PC-3 (cell line): ENCODE measurements at regions not wholly inside any gene's neighbourhood (a gene's known extent, or its start where the extent isn't known, plus 50 kb on each side); places are given as distances from the start of the nearest gene placed in this dataset.
"Not testable (repeated sequence)": the region's sequence is repeated elsewhere in the genome, so short reads cannot be mapped to it uniquely, and the experiment has no call there.

Experiments
- ATAC-seq: fragments of 200-7000 bp; cut with Tn5 transposase; 2 replicates; pipeline ENCODE4 v1.9.1; 2020; ENCODE audit warnings: mild to moderate bottlenecking, moderate library complexity
- BruUV-seq: library from RNA; stranded (reverse); fragments of 400-500 nt; replicated peaks from 2 replicates; lab custom pipeline; 2021; lab: Mats Ljungman, UMichigan
- CTCF ChIA-PET: fragments of 300-600 bp; sonication (Branson Sonifier 250); formaldehyde crosslinking; loops from one replicate; lab custom pipeline; 2022; ENCODE audit warnings: antibody characterized with exemption; lab: Charles Lee
- POLR2A ChIA-PET: fragments of 300-600 bp; sonication (Branson Sonifier 250); formaldehyde crosslinking; loops from one replicate; lab custom pipeline; 2022; ENCODE audit warnings: antibody characterized with exemption; ENCODE audit not compliant: unreplicated experiment; lab: Charles Lee
- DNase-seq: peaks from one replicate; pipeline ENCODE4 v3.0.0-alpha.2; 2015
- H2AFZ ChIP-seq: fragments of 300-600 bp; sonication (generic); 2 replicates; pipeline ENCODE4 v1.6.0; 2016; ENCODE audit warnings: antibody characterized with exemption, low read length
- H3F3A ChIP-seq: fragments of 300-600 bp; sonication (generic); one replicate; pipeline ENCODE4 v1.6.0; 2017; ENCODE audit warnings: antibody characterized with exemption, low read length, control low read depth, mild to moderate bottlenecking; ENCODE audit not compliant: unreplicated experiment
- H3K27ac ChIP-seq: fragments of 300-600 bp; sonication (generic); 2 replicates; pipeline ENCODE4 v1.5.1; 2016; ENCODE audit warnings: mild to moderate bottlenecking, low read length
- H3K27me3 ChIP-seq: fragments of 300-600 bp; sonication (generic); 2 replicates; pipeline ENCODE4 v1.6.1; 2016; ENCODE audit warnings: low read length, mixed read lengths
- H3K36me3 ChIP-seq: fragments of 300-600 bp; sonication (generic); 2 replicates; pipeline ENCODE4 v1.6.1; 2016; ENCODE audit warnings: low read depth, mixed run types, low read length, mixed read lengths
- H3K4me1 ChIP-seq: fragments of 300-600 bp; sonication (generic); 2 replicates; pipeline ENCODE4 v1.5.1; 2016; ENCODE audit warnings: low read length; ENCODE audit not compliant: insufficient read depth
- H3K4me2 ChIP-seq: fragments of 300-600 bp; sonication (generic); 2 replicates; pipeline ENCODE4 v1.6.0; 2016; ENCODE audit warnings: low read length
- H3K4me3 ChIP-seq: fragments of 300-600 bp; sonication (generic); 2 replicates; pipeline ENCODE4 v1.5.1; 2016; ENCODE audit warnings: mild to moderate bottlenecking, low read length, mixed read lengths
- H3K79me2 ChIP-seq: fragments of 300-600 bp; sonication (generic); 2 replicates; pipeline ENCODE4 v1.6.1; 2017; ENCODE audit warnings: low read length, mixed read lengths
- H3K9ac ChIP-seq: fragments of 300-600 bp; sonication (generic); 2 replicates; pipeline ENCODE4 v1.6.0; 2016; ENCODE audit warnings: mild to moderate bottlenecking, low read length
- H3K9me2 ChIP-seq: fragments of 300-600 bp; sonication (generic); replicated peaks from 2 replicates; pipeline ENCODE4 v1.6.1; 2016; ENCODE audit warnings: mixed run types, low read length, mixed read lengths
- H3K9me3 ChIP-seq: fragments of 300-600 bp; sonication (generic); 2 replicates; pipeline ENCODE4 v1.6.1; 2016; ENCODE audit warnings: low read length, mixed read lengths
- H4K20me1 ChIP-seq: fragments of 300-600 bp; sonication (generic); 2 replicates; pipeline ENCODE4 v1.6.1; 2016; ENCODE audit warnings: low read length, mixed read lengths
- EZH2 ChIP-seq: fragments of 300-600 bp; sonication (generic); IDR thresholded peaks from one replicate; pipeline ENCODE4 v1.6.1; 2017; ENCODE audit warnings: antibody characterized with exemption, mild to moderate bottlenecking, low read length; ENCODE audit not compliant: unreplicated experiment
- EZH2phosphoT487 ChIP-seq: fragments of 300-600 bp; sonication (generic); IDR thresholded peaks from 2 replicates; pipeline ENCODE4 v1.6.1; 2018; ENCODE audit warnings: mild to moderate bottlenecking, antibody characterized with exemption, low read length, borderline replicate concordance
- intact Hi-C: fragments of 100-400 bp; cut with micrococcal nuclease; formaldehyde crosslinking; loops from 2 replicates; pipeline ENCODE4 v1.9.0; 2023
- TF ChIP-seq, protein P1 (sequence below): fragments of 300-600 bp; sonication (generic); conservative IDR thresholded peaks from 2 replicates; pipeline ENCODE4 v1.5.1; 2017; ENCODE audit warnings: antibody characterized with exemption, low read depth, mild to moderate bottlenecking, low read length

DNA sequence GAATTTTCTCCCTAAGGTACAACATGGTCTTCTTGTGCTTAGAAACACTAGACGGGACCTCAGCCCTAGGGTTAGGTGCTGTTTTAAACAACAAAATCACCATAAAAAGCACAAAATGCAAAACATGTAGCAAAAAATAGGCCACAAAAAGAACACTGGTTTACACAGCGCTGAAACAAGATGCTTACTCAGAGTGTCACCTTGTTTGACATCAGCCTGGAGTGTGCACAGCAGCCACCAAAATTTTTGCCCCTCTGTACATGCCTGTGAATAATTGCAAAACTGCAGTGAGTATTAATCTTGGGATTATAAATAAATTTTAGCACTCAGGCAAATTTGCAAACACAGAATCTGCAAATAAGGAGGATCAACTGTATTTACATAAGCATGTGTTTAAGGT lies 110.1 kb downstream of the PLG start:
- no TSS peak for BruUV-seq
- POLR2A ChIA-PET: no interaction called here
- ATAC-seq: no peak

DNA sequence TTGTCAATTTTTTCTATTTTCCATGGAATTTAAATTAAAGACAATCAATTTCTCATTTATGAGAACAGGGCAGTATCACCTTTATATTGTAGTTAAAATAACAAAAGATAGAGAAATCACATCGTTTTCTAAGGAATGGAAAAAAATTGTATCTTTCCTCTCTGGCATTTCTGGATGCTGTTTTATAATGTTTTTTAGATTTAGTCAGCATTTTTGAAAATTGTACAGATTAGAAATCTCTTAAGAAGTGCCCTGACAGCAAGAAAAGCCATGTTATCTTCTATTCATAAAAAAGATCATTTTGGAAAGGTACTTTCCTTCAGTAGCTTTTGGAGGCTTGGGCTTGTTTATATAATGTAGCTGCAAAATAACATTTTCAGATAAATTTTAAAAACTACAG lies 116.9 kb downstream of the PLG start:
- Histone ChIP-seq H3K4me2 (no peak overlapping the region), H3K4me3 (no peak overlapping the region), H3F3A (no peaks in the 10 kb centered on the region), H4K20me1 (no peaks in the 10 kb centered on the region), H3K27ac (no peak overlapping the region), H3K27me3 (no peaks in the 10 kb centered on the region), H2AFZ (no peak overlapping the region), H3K79me2 (no peaks in the 10 kb centered on the region), H3K9me3 (no peaks in the 10 kb centered on the region), H3K4me1 (no peaks in the 10 kb centered on the region), H3K36me3 (no peaks in the 10 kb centered on the region), H3K9me2 (no peaks in the 10 kb centered on the region), H3K9ac (no peak overlapping the region)
- ATAC-seq (no peak), DNase-seq (no peak)
- ChIA-PET CTCF (no interaction called here), POLR2A (no interaction called here)
- intact Hi-C loops: no loop called here
- no TSS peak for BruUV-seq
- TF ChIP-seq EZH2phosphoT487: no peak
- no peak for TF ChIP-seq EZH2
- TF ChIP-seq, protein P1, sequence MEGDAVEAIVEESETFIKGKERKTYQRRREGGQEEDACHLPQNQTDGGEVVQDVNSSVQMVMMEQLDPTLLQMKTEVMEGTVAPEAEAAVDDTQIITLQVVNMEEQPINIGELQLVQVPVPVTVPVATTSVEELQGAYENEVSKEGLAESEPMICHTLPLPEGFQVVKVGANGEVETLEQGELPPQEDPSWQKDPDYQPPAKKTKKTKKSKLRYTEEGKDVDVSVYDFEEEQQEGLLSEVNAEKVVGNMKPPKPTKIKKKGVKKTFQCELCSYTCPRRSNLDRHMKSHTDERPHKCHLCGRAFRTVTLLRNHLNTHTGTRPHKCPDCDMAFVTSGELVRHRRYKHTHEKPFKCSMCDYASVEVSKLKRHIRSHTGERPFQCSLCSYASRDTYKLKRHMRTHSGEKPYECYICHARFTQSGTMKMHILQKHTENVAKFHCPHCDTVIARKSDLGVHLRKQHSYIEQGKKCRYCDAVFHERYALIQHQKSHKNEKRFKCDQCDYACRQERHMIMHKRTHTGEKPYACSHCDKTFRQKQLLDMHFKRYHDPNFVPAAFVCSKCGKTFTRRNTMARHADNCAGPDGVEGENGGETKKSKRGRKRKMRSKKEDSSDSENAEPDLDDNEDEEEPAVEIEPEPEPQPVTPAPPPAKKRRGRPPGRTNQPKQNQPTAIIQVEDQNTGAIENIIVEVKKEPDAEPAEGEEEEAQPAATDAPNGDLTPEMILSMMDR: no peak

More for the DNA sequence above, 110.1 kb downstream of the PLG start:
- Histone ChIP-seq H3K79me2 (no peaks in the 10 kb centered on the region), H3K27me3 (no peaks in the 10 kb centered on the region), H3K4me1 (peaks cover 51% of the 10 kb centered on the region), H4K20me1 (no peaks in the 10 kb centered on the region), H3K4me2 (no peak overlapping the region), H3F3A (peaks cover 8% of the 10 kb centered on the region), H3K4me3 (no peak overlapping the region), H3K9me3 (no peaks in the 10 kb centered on the region), H3K9me2 (no peaks in the 10 kb centered on the region), H3K9ac (peak overlapping the region; percentile 90; the same call in 1 of the 2 replicates), H2AFZ (no peak overlapping the region), H3K36me3 (no peaks in the 10 kb centered on the region), H3K27ac (peak overlapping the region; percentile 99)
- intact Hi-C loops: loop anchor here (5.0 kb wide), 3 partner anchors 60 to 180 kb away; partner anchors contain the start of gene MAP3K4
- CTCF ChIA-PET: no interaction called here
- no peak for TF ChIP-seq EZH2
- no peak for TF ChIP-seq EZH2phosphoT487
- DNase-seq: no peak

DNA sequence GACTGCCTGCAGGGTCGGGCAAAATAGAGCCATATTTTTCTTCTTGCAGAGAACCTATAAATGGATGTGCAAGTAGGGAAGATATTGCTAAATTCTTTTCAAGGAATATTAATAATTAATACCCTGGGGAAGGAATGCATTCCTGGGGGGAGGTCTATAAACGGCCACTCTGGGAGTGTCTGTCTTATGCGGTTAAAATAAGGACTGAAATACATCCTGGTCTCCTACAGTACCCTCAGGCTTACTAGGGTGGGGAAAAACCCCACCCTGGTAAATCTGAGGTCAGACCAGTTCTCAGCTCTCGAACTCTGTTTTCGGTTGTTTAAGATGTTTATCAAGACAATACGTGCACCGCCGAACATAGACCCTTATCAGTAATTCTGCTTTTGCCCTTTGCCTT lies 118.6 kb downstream of the PLG start:
- BruUV-seq, H3K27me3 ChIP-seq, H3K4me1 ChIP-seq, POLR2A ChIA-PET, H3K9me3 ChIP-seq, H3K9me2 ChIP-seq, H3K9ac ChIP-seq, ATAC-seq, H3F3A ChIP-seq, H3K4me2 ChIP-seq, intact Hi-C loops, H3K4me3 ChIP-seq, CTCF ChIA-PET, H3K36me3 ChIP-seq, H2AFZ ChIP-seq, DNase-seq, H3K27ac ChIP-seq, H3K79me2 ChIP-seq, H4K20me1 ChIP-seq: not testable (repeated sequence)

GRCh38 chr6:160831739-160832138 lies 129.7 kb downstream of the PLG start:
- H3K36me3 ChIP-seq: no peaks in the 10 kb centered on the region
- no peaks in the 10 kb centered on the region for H3K9me2 ChIP-seq
- no peak for TF ChIP-seq EZH2
- TF ChIP-seq, protein P1: no peak
- TF ChIP-seq EZH2phosphoT487: no peak
- ATAC-seq (no peak; the same call in 1 of the 2 replicates), DNase-seq (no peak)
- no peaks in the 10 kb centered on the region for H3F3A ChIP-seq
- ChIA-PET CTCF (no interaction called here), POLR2A (no interaction called here)
- intact Hi-C loops: no loop called here
- H3K27ac ChIP-seq: no peak overlapping the region
- no peak overlapping the region for H3K4me3 ChIP-seq
- H3K9me3 ChIP-seq: no peaks in the 10 kb centered on the region
- no peaks in the 10 kb centered on the region for H3K79me2 ChIP-seq
- no peaks in the 10 kb centered on the region for H4K20me1 ChIP-seq
- BruUV-seq: no TSS peak
- no peaks in the 10 kb centered on the region for H3K4me1 ChIP-seq
- no peak overlapping the region for H2AFZ ChIP-seq
- H3K27me3 ChIP-seq: no peaks in the 10 kb centered on the region
- no peak overlapping the region for H3K4me2 ChIP-seq
- no peak overlapping the region for H3K9ac ChIP-seq
